ENCODE measurements at regions not wholly inside any gene's neighbourhood (a gene's known extent, or its start where the extent isn't known, plus 50 kb on each side); places are given as distances from the start of the nearest gene placed in this dataset.

DNA sequence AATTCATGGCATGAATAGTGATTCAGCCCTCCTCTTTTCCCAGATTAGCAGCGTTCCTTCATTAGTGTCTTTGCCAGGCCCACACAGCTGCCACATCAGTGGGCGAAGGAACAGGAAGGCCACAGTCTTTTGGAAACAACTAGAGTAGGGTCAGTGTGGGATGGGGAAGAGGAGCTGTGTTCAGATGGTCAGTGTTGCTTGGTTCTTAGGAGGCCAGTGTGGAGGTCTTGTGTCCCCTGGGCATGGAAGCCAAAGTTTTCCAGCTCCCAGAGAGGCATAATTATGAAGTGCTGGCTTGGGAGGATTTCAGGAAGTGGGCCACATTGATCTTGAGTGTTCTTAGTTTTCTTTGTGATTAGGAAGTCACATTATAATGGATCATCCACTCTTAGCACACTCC is 269.6 kb downstream of the PSAT1 start:
- no peak overlapping the region for H3K4me3 ChIP-seq (ENCODE audit: low read depth in 1 of 3, low read length in 3 of 3)
- no peaks in the 10 kb centered on the region for H3K9me3 ChIP-seq (ENCODE audit: control insufficient read depth in 2 of 2, insufficient read depth in 1 of 2, low read depth in 1 of 2, low read length in 1 of 2)
- WGBS, 3 donors, result 46 to 90% (median 62%) methylated on average over 2 of the region's 2 CpGs

DNA sequence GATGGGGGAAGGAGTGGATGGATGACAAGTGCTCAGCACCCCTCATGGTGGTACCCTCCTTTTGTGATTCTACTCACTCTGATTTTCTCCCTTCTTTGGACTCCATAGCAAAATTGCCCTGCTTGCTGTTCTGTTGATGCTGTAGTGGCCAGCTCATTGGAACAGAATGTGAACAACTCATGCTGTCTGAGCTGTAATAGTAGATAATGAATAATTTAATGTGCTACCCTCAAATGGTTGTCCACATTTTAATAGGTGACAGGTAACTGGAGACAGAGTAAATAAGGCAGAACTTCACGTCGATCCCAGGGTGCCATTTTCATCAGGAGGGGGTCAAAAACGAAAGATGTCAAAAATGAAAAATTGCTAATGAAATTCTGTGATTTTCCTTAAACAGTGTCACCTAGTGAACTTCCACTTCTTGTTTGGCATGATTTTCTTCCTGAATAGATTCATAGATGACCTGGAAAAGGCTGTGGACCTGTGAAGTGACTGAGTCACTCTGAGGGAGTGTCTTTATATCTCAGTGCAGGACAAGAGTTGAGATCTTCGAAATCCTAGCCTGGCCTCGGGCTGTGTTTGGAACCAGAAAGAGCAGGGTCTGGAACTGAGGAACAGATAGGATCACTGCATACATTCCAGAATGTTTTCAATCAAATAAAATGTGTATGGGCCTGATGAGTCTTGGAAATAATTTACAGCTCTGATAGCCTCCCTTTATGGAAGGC is 270.2 kb downstream of the PSAT1 start:
- H3K27ac ChIP-seq (ENCODE audit: low read depth in 1 of 3, low read length in 2 of 3), result no peak overlapping the region
- DNase-seq, result no peak
- no peaks in the 10 kb centered on the region for H3K4me1 ChIP-seq (ENCODE audit: control insufficient read depth in 3 of 3, insufficient read depth in 2 of 3, low read depth in 1 of 3, low read length in 2 of 3)
- H3K4me3 ChIP-seq (ENCODE audit: low read depth in 1 of 3, low read length in 3 of 3), result no peak overlapping the region
- 82 to 84% (median 82%) methylated on average over 5 of the region's 5 CpGs for WGBS, 3 donors
- no peaks in the 10 kb centered on the region for H3K27me3 ChIP-seq (ENCODE audit: control insufficient read depth in 3 of 3, insufficient read depth in 3 of 3, low read length in 3 of 3)
- FAIRE-seq, result no peak
- no peaks in the 10 kb centered on the region for H3K9me3 ChIP-seq (ENCODE audit: control insufficient read depth in 2 of 2, insufficient read depth in 1 of 2, low read depth in 1 of 2, low read length in 1 of 2)
- H3K36me3 ChIP-seq (ENCODE audit: control insufficient read depth in 3 of 3, insufficient read depth in 2 of 3, low read depth in 1 of 3, low read length in 3 of 3), result no peaks in the 10 kb centered on the region

More for the DNA sequence above, 269.6 kb downstream of the PSAT1 start:
- no peak for DNase-seq
- Histone ChIP-seq H3K27me3 (ENCODE audit: control insufficient read depth in 3 of 3, insufficient read depth in 3 of 3, low read length in 3 of 3) (no peaks in the 10 kb centered on the region), H3K36me3 (ENCODE audit: control insufficient read depth in 3 of 3, insufficient read depth in 2 of 3, low read depth in 1 of 3, low read length in 3 of 3) (no peaks in the 10 kb centered on the region), H3K27ac (ENCODE audit: low read depth in 1 of 3, low read length in 2 of 3) (no peak overlapping the region), H3K4me1 (ENCODE audit: control insufficient read depth in 3 of 3, insufficient read depth in 2 of 3, low read depth in 1 of 3, low read length in 2 of 3) (no peaks in the 10 kb centered on the region)
- FAIRE-seq, result no peak

GRCh38 chr9:78567693-78568092 is 270.8 kb downstream of the PSAT1 start:
- WGBS, 3 donors, result 66 to 83% (median 70%) methylated on average over 3 of the region's 3 CpGs
- Histone ChIP-seq H3K9me3 (ENCODE audit: control insufficient read depth in 2 of 2, insufficient read depth in 1 of 2, low read depth in 1 of 2, low read length in 1 of 2) (no peaks in the 10 kb centered on the region), H3K36me3 (ENCODE audit: control insufficient read depth in 3 of 3, insufficient read depth in 2 of 3, low read depth in 1 of 3, low read length in 3 of 3) (no peaks in the 10 kb centered on the region), H3K4me1 (ENCODE audit: control insufficient read depth in 3 of 3, insufficient read depth in 2 of 3, low read depth in 1 of 3, low read length in 2 of 3) (no peaks in the 10 kb centered on the region), H3K27me3 (ENCODE audit: control insufficient read depth in 3 of 3, insufficient read depth in 3 of 3, low read length in 3 of 3) (no peaks in the 10 kb centered on the region), H3K27ac (ENCODE audit: low read depth in 1 of 3, low read length in 2 of 3) (no peak overlapping the region), H3K4me3 (ENCODE audit: low read depth in 1 of 3, low read length in 3 of 3) (no peak overlapping the region)
- DNase-seq (no peak), FAIRE-seq (no peak)

- Histone ChIP-seq H3K4me3 (ENCODE audit: low read depth in 1 of 3, low read length in 3 of 3) (no peak overlapping the region), H3K27ac (ENCODE audit: low read depth in 1 of 3, low read length in 2 of 3) (no peak overlapping the region), H3K27me3 (ENCODE audit: control insufficient read depth in 3 of 3, insufficient read depth in 3 of 3, low read length in 3 of 3) (no peaks in the 10 kb centered on the region), H3K36me3 (ENCODE audit: control insufficient read depth in 3 of 3, insufficient read depth in 2 of 3, low read depth in 1 of 3, low read length in 3 of 3) (no peaks in the 10 kb centered on the region), H3K9me3 (ENCODE audit: control insufficient read depth in 2 of 2, insufficient read depth in 1 of 2, low read depth in 1 of 2, low read length in 1 of 2) (no peaks in the 10 kb centered on the region), H3K4me1 (ENCODE audit: control insufficient read depth in 3 of 3, insufficient read depth in 2 of 3, low read depth in 1 of 3, low read length in 2 of 3) (no peaks in the 10 kb centered on the region)
- DNase-seq, result no peak
- FAIRE-seq, result no peak
- 83 to 89% (median 89%) methylated on average over 5 of the region's 5 CpGs for whole genome bisulfite sequencing, 3 donors
These were observed 271.8 kb downstream of the PSAT1 start for GRCh38 chr9:78568774-78569173.

DNA sequence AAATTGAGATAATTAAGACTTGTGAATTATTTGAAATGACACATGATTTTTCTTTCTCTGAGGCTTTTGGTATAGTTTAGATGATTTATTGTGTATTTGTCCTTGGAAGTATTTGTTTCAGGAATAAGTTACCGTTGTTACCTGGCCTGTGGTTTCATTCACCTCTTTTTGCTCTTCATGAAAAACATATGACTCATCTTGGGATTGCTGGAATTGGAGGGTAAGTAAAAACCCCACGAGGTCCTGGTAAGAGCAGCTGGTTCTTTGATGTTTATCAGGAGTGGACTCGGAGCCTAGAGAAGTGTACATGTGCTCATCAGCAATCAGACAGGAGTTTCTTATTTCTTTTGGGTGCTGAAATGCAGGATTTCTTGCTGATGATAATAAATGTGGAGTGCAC is 275.3 kb downstream of the PSAT1 start:
- no peak overlapping the region for H3K27ac ChIP-seq (ENCODE audit: low read depth in 1 of 3, low read length in 2 of 3)

GRCh38 chr9:78573205-78573604 is 276.3 kb downstream of the PSAT1 start:
- DNase-seq (no peak), FAIRE-seq (no peak)
- Histone ChIP-seq H3K27me3 (ENCODE audit: control insufficient read depth in 3 of 3, insufficient read depth in 3 of 3, low read length in 3 of 3) (no peaks in the 10 kb centered on the region), H3K9me3 (ENCODE audit: control insufficient read depth in 2 of 2, insufficient read depth in 1 of 2, low read depth in 1 of 2, low read length in 1 of 2) (no peaks in the 10 kb centered on the region), H3K27ac (ENCODE audit: low read depth in 1 of 3, low read length in 2 of 3) (no peak overlapping the region), H3K4me3 (ENCODE audit: low read depth in 1 of 3, low read length in 3 of 3) (no peak overlapping the region), H3K36me3 (ENCODE audit: control insufficient read depth in 3 of 3, insufficient read depth in 2 of 3, low read depth in 1 of 3, low read length in 3 of 3) (no peaks in the 10 kb centered on the region), H3K4me1 (ENCODE audit: control insufficient read depth in 3 of 3, insufficient read depth in 2 of 3, low read depth in 1 of 3, low read length in 2 of 3) (no peaks in the 10 kb centered on the region)
- 88 to 92% (median 89%) methylated on average over 1 of the region's 1 CpG for WGBS, 3 donors

More for the DNA sequence above, 275.3 kb downstream of the PSAT1 start:
- Histone ChIP-seq H3K4me1 (ENCODE audit: control insufficient read depth in 3 of 3, insufficient read depth in 2 of 3, low read depth in 1 of 3, low read length in 2 of 3) (no peaks in the 10 kb centered on the region), H3K27me3 (ENCODE audit: control insufficient read depth in 3 of 3, insufficient read depth in 3 of 3, low read length in 3 of 3) (no peaks in the 10 kb centered on the region), H3K36me3 (ENCODE audit: control insufficient read depth in 3 of 3, insufficient read depth in 2 of 3, low read depth in 1 of 3, low read length in 3 of 3) (no peaks in the 10 kb centered on the region), H3K9me3 (ENCODE audit: control insufficient read depth in 2 of 2, insufficient read depth in 1 of 2, low read depth in 1 of 2, low read length in 1 of 2) (no peaks in the 10 kb centered on the region), H3K4me3 (ENCODE audit: low read depth in 1 of 3, low read length in 3 of 3) (no peak overlapping the region)
- FAIRE-seq, result no peak
- 32 to 64% (median 41%) methylated on average over 3 of the region's 3 CpGs for WGBS, 3 donors
- DNase-seq, result no peak

DNA sequence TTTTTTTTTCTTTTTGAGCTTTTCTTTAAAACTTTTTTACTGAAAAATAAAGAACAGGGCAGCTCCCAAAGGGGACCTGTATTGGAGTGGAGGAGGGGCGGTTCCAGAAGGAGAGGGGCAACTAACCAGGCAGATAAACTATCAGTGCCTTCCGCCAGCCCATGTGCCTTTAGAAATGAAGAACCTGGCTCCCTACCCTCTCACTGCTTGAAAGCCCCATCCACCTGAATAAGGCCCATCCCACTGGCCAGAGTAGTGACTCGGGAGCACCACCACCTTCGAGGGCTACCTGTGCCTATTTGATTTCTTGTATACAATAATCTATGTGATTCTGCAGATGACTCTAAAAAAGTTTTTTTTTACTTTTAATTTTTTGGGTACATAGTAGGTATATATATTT is 276.7 kb downstream of the PSAT1 start:
- Histone ChIP-seq H3K4me1 (ENCODE audit: control insufficient read depth in 3 of 3, insufficient read depth in 2 of 3, low read depth in 1 of 3, low read length in 2 of 3) (no peaks in the 10 kb centered on the region), H3K4me3 (ENCODE audit: low read depth in 1 of 3, low read length in 3 of 3) (no peak overlapping the region), H3K36me3 (ENCODE audit: control insufficient read depth in 3 of 3, insufficient read depth in 2 of 3, low read depth in 1 of 3, low read length in 3 of 3) (no peaks in the 10 kb centered on the region), H3K27ac (ENCODE audit: low read depth in 1 of 3, low read length in 2 of 3) (no peak overlapping the region), H3K9me3 (ENCODE audit: control insufficient read depth in 2 of 2, insufficient read depth in 1 of 2, low read depth in 1 of 2, low read length in 1 of 2) (no peaks in the 10 kb centered on the region), H3K27me3 (ENCODE audit: control insufficient read depth in 3 of 3, insufficient read depth in 3 of 3, low read length in 3 of 3) (no peaks in the 10 kb centered on the region)
- no peak for FAIRE-seq
- WGBS, 3 donors, result 59 to 77% (median 66%) methylated on average over 4 of the region's 4 CpGs
- DNase-seq, result no peak

GRCh38 chr9:78574354-78575045 is 277.6 kb downstream of the PSAT1 start:
- WGBS, 3 donors, result 72 to 75% (median 72%) methylated on average over 7 of the region's 7 CpGs
- no peak for FAIRE-seq

More at GRCh38 chr9:78574354-78575045, 277.6 kb downstream of the PSAT1 start:
- Histone ChIP-seq H3K4me3 (ENCODE audit: low read depth in 1 of 3, low read length in 3 of 3) (no peak overlapping the region), H3K27me3 (ENCODE audit: control insufficient read depth in 3 of 3, insufficient read depth in 3 of 3, low read length in 3 of 3) (no peaks in the 10 kb centered on the region), H3K9me3 (ENCODE audit: control insufficient read depth in 2 of 2, insufficient read depth in 1 of 2, low read depth in 1 of 2, low read length in 1 of 2) (no peaks in the 10 kb centered on the region), H3K4me1 (ENCODE audit: control insufficient read depth in 3 of 3, insufficient read depth in 2 of 3, low read depth in 1 of 3, low read length in 2 of 3) (no peaks in the 10 kb centered on the region), H3K27ac (ENCODE audit: low read depth in 1 of 3, low read length in 2 of 3) (no peak overlapping the region), H3K36me3 (ENCODE audit: control insufficient read depth in 3 of 3, insufficient read depth in 2 of 3, low read depth in 1 of 3, low read length in 3 of 3) (no peaks in the 10 kb centered on the region)
- DNase-seq, result no peak

Data from small intestine (tissue), 7 donors.